KMS-11 (cell line): ENCODE measurements at regions not wholly inside any gene's neighbourhood (a gene's known extent, or its start where the extent isn't known, plus 50 kb on each side); places are given as distances from the start of the nearest gene placed in this dataset.

Source experiments
- H2AFZ ChIP-seq: fragments of 200-600 bp; sonication (generic); 2 replicates; pipeline ENCODE4 v1.6.1; 2016; ENCODE audit warnings: antibody characterized with exemption, mixed run types, low read depth
- H3K27ac ChIP-seq: fragments of 200-600 bp; sonication (generic); 2 replicates; pipeline ENCODE4 v1.6.1; 2016; ENCODE audit warnings: mild to moderate bottlenecking, mixed run types
- H3K27me3 ChIP-seq: fragments of 200-600 bp; sonication (generic); 2 replicates; pipeline ENCODE4 v1.6.1; 2017; ENCODE audit warnings: mild to moderate bottlenecking, low read depth, mixed run types, moderate library complexity; ENCODE audit not compliant: insufficient read depth
- H3K36me3 ChIP-seq: fragments of 200-600 bp; sonication (generic); 2 replicates; pipeline ENCODE4 v1.6.1; 2017; ENCODE audit warnings: mild to moderate bottlenecking, mixed run types; ENCODE audit not compliant: insufficient read depth
- H3K4me1 ChIP-seq: fragments of 200-600 bp; sonication (generic); 2 replicates; pipeline ENCODE4 v1.6.1; 2016; ENCODE audit warnings: mild to moderate bottlenecking, low read depth, mixed run types; ENCODE audit not compliant: poor library complexity, severe bottlenecking
- H3K4me2 ChIP-seq: fragments of 200-600 bp; sonication (generic); 2 replicates; pipeline ENCODE4 v1.7.0; 2016; ENCODE audit warnings: mild to moderate bottlenecking, mixed run types
- H3K4me3 ChIP-seq: fragments of 200-600 bp; sonication (generic); IDR thresholded peaks from 2 replicates; pipeline ENCODE4 v1.6.1; 2017; ENCODE audit warnings: low read depth, low read length, mixed read lengths; ENCODE audit not compliant: insufficient read depth
- H3K79me2 ChIP-seq: fragments of 200-600 bp; sonication (generic); 2 replicates; pipeline ENCODE4 v1.6.1; 2016; ENCODE audit warnings: low read depth, mixed run types; ENCODE audit not compliant: insufficient read depth
- H3K9ac ChIP-seq: fragments of 200-600 bp; sonication (generic); 2 replicates; pipeline ENCODE4 v1.6.1; 2016; ENCODE audit warnings: mild to moderate bottlenecking, mixed run types
- H4K20me1 ChIP-seq: fragments of 200-600 bp; sonication (generic); 2 replicates; pipeline ENCODE4 v1.6.1; 2016; ENCODE audit warnings: mild to moderate bottlenecking, mixed run types; ENCODE audit not compliant: insufficient read depth
- CTCF ChIP-seq: fragments of 200-600 bp; sonication (generic); conservative IDR thresholded peaks from 2 replicates; pipeline ENCODE4 v1.6.1; 2017; ENCODE audit warnings: low read depth, mild to moderate bottlenecking, antibody characterized with exemption, low read length, moderate library complexity, mixed read lengths

DNA sequence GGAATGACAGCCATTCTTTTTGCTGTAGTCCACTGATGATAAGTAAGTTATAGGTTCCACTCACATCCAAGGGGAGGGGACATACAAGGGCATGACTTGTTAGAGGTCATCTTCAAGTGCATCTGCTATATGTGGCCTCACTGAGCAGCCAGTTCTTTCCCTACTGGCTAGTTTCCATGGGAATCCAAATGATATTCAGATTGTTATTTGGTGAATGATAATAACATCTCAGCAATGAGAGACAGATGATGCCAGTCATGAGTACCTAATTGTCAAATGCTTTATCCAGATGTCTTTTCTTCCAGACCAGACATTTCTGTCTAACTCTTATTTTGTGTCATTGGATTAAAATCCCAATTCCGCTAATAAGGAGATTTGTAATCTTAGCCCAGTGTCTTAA lies 460.4 kb upstream of the BOD1L1 start:
- Histone ChIP-seq H3K27ac (no peak overlapping the region), H2AFZ (no peak overlapping the region), H3K4me3 (no peak overlapping the region), H3K79me2 (no peaks in the 10 kb centered on the region), H3K9ac (no peak overlapping the region), H3K27me3 (no peaks in the 10 kb centered on the region), H4K20me1 (no peaks in the 10 kb centered on the region), H3K4me2 (no peak overlapping the region), H3K36me3 (no peaks in the 10 kb centered on the region), H3K4me1 (no peaks in the 10 kb centered on the region)
- TF ChIP-seq CTCF, result no peak

DNA sequence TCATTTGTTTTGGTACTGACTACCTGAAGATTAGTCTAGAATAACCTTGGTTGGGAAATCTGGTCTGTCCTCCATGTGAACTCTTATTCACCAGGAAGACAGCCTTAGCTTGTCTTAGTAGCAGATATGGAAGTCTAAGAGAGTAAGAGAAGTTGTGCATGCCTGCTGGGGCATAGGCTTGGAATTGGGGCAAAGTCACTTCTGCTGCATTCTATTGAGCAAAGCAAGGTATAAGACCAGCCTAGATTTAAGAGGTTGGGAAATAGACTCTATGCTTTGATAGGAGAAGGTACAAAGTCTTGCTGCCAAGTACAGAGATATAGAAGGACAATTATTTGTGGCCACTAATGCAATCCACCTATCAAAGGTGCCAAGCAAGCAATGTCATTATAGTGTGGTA lies 464.0 kb upstream of the BOD1L1 start:
- TF ChIP-seq CTCF, result no peak
- Histone ChIP-seq H3K9ac (no peak overlapping the region), H3K79me2 (no peaks in the 10 kb centered on the region), H3K4me3 (no peak overlapping the region), H3K4me2 (no peak overlapping the region), H3K27me3 (no peaks in the 10 kb centered on the region), H3K27ac (no peak overlapping the region), H4K20me1 (no peaks in the 10 kb centered on the region), H2AFZ (no peak overlapping the region), H3K36me3 (no peaks in the 10 kb centered on the region), H3K4me1 (no peaks in the 10 kb centered on the region)

DNA sequence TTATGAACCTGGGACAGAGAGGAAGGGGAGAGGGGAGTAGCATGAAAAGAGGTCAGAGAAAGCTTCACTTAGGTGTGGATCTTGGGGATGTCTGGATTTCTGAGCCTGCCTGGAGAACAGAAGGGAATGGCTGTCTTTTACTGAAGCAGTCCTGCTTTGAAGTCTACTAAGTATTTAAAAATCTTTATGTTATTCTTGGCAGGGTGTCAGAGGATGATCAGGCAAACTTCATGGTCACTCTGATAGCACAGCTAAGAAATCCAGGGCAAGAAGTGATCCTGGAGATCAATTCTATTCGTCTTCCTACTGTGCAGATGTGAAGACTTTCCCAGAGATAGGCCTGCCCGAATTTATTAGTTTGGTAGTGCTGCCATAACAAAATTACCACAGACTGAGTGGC lies 464.4 kb upstream of the BOD1L1 start:
- Histone ChIP-seq H3K27ac (no peak overlapping the region), H3K4me1 (no peaks in the 10 kb centered on the region), H3K4me2 (no peak overlapping the region), H2AFZ (no peak overlapping the region), H3K9ac (no peak overlapping the region), H4K20me1 (no peaks in the 10 kb centered on the region), H3K36me3 (no peaks in the 10 kb centered on the region), H3K4me3 (no peak overlapping the region), H3K79me2 (no peaks in the 10 kb centered on the region), H3K27me3 (no peaks in the 10 kb centered on the region)
- TF ChIP-seq CTCF, result no peak

DNA sequence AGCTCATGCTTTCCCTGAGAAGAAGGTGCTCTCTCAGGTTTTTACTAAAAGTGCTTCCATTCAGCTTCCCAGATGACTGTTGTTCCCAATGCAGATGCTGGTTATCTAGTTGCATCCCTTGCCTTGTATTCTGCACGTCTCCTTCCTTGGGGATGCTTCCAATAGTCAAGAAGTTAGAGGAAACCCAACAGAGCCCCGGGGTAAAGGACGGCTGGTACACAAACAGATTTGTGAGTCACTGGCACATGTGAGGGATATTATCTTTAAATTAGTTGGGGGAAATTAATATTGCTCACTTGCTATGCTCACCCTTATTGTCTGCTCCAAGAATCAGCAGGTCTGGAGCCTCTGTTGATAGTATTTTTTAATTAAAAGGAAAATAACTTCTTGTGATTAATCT lies 465.2 kb upstream of the BOD1L1 start:
- Histone ChIP-seq H3K4me1 (no peaks in the 10 kb centered on the region), H3K27ac (no peak overlapping the region), H3K9ac (no peak overlapping the region), H4K20me1 (no peaks in the 10 kb centered on the region), H3K79me2 (no peaks in the 10 kb centered on the region), H3K27me3 (no peaks in the 10 kb centered on the region), H2AFZ (no peak overlapping the region), H3K36me3 (no peaks in the 10 kb centered on the region), H3K4me2 (no peak overlapping the region), H3K4me3 (no peak overlapping the region)
- no peak for TF ChIP-seq CTCF

- H3K27ac ChIP-seq, result no peak overlapping the region
- no peak for TF ChIP-seq CTCF
- no peaks in the 10 kb centered on the region for H3K36me3 ChIP-seq
- no peaks in the 10 kb centered on the region for H3K27me3 ChIP-seq
- H4K20me1 ChIP-seq, result no peaks in the 10 kb centered on the region
- H3K4me2 ChIP-seq, result no peak overlapping the region
- H3K9ac ChIP-seq, result no peak overlapping the region
- no peak overlapping the region for H2AFZ ChIP-seq
- H3K4me3 ChIP-seq, result no peak overlapping the region
- H3K79me2 ChIP-seq, result no peaks in the 10 kb centered on the region
- H3K4me1 ChIP-seq, result no peaks in the 10 kb centered on the region
Observed at GRCh38 chr4:14095831-14096230, 468.3 kb upstream of the BOD1L1 start.
